Fibroblast of lung (primary cell): ENCODE measurements at regions not wholly inside any gene's neighbourhood (a gene's known extent, or its start where the extent isn't known, plus 50 kb on each side); places are given as distances from the start of the nearest gene placed in this dataset.
"Not testable (repeated sequence)": the region's sequence is repeated elsewhere in the genome, so short reads cannot be mapped to it uniquely, and the experiment has no call there.

ENCODE experiments used
- DNase-seq, 2 donors: peaks; one replicate each; pipeline versions ENCODE4 v3.0.0 to v3.0.0-alpha.2; 2010; ENCODE audit warnings: low read depth in 2 of 2
- H2AFZ ChIP-seq: 2 replicates; pipeline ENCODE4 v1.5.1; 2012; ENCODE audit warnings: low read length, control low read depth, inconsistent platforms
- H3K27ac ChIP-seq: 2 replicates; pipeline ENCODE4 v1.5.1; 2011; ENCODE audit warnings: low read length, control low read depth; ENCODE audit not compliant: insufficient read depth
- H3K27me3 ChIP-seq: 2 replicates; pipeline ENCODE4 v1.5.1; 2011; ENCODE audit warnings: mild to moderate bottlenecking, low read length; ENCODE audit not compliant: control insufficient read depth, insufficient read depth
- H3K36me3 ChIP-seq: 2 replicates; pipeline ENCODE4 v1.5.1; 2011; ENCODE audit warnings: low read length; ENCODE audit not compliant: control insufficient read depth, insufficient read depth
- H3K4me1 ChIP-seq: 2 replicates; pipeline ENCODE4 v1.5.1; 2011; ENCODE audit warnings: low read length; ENCODE audit not compliant: control insufficient read depth, insufficient read depth; ENCODE audit errors: extremely low read depth
- H3K4me2 ChIP-seq: 2 replicates; pipeline ENCODE4 v1.5.1; 2011; ENCODE audit warnings: low read length, control low read depth; ENCODE audit not compliant: insufficient read depth; ENCODE audit errors: extremely low read depth
- H3K4me3 ChIP-seq, 4 experiments: fragments of 200-600 bp in 1 of 4; sonication (generic) in 1 of 4; replicated peaks in 1 of 4; 2 replicates each; pipeline ENCODE4 v1.5.1; 2011 to 2016; ENCODE audit warnings: low read length in 4 of 4, low read depth in 3 of 4, mild to moderate bottlenecking in 3 of 4, control low read depth in 2 of 4, inconsistent platforms in 1 of 4, mixed read lengths in 1 of 4; ENCODE audit not compliant: insufficient read depth in 1 of 4; ENCODE audit errors: control extremely low read depth in 1 of 4
- H3K79me2 ChIP-seq: 2 replicates; pipeline ENCODE4 v1.5.1; 2012; ENCODE audit warnings: mild to moderate bottlenecking, low read length, inconsistent platforms; ENCODE audit not compliant: control insufficient read depth, insufficient read depth
- H3K9ac ChIP-seq: 2 replicates; pipeline ENCODE4 v1.5.1; 2011; ENCODE audit warnings: mild to moderate bottlenecking, low read length, control low read depth; ENCODE audit not compliant: insufficient read depth
- H3K9me3 ChIP-seq: 2 replicates; pipeline ENCODE4 v1.5.1; 2012; ENCODE audit warnings: low read depth, low read length; ENCODE audit not compliant: control insufficient read depth, insufficient read depth
- H4K20me1 ChIP-seq: 2 replicates; pipeline ENCODE4 v1.5.1; 2011; ENCODE audit warnings: low read length; ENCODE audit not compliant: control insufficient read depth, insufficient read depth; ENCODE audit errors: extremely low read depth
- CTCF ChIP-seq, 2 donors: IDR thresholded peaks in 1 of 2; conservative IDR thresholded peaks in 1 of 2; 1 replicate in 1 of 2; 2 replicates in 1 of 2; pipeline ENCODE4 v1.5.1; 2011 to 2012; ENCODE audit warnings: low read length in 2 of 2, control low read depth in 1 of 2, inconsistent platforms in 1 of 2, low read depth in 1 of 2, mild to moderate bottlenecking in 1 of 2
- EZH2 ChIP-seq: IDR thresholded peaks from 2 replicates; pipeline ENCODE4 v1.5.1; 2012; ENCODE audit warnings: low read length, control low read depth, mild to moderate bottlenecking; ENCODE audit errors: missing control alignments

GRCh38 chr18:1383465-1383864 lies 478.8 kb downstream of the ADCYAP1 start:
- no peaks in the 10 kb centered on the region for H3K9me3 ChIP-seq
- H3K27ac ChIP-seq, result no peak overlapping the region
- no peak overlapping the region for H3K9ac ChIP-seq
- TF ChIP-seq EZH2 (no peak), CTCF (conservative IDR thresholded peaks at IDR 0.05 in 1 of 2, IDR thresholded peaks at IDR 0.05 in 1 of 2; ENCODE audit: low read depth in 1 of 2, low read length in 2 of 2) (no peak)
- no peaks in the 10 kb centered on the region for H3K79me2 ChIP-seq
- no peaks in the 10 kb centered on the region for H3K27me3 ChIP-seq
- H3K4me2 ChIP-seq, result no peak overlapping the region
- no peaks in the 10 kb centered on the region for H3K4me1 ChIP-seq
- DNase-seq, result no peak
- H3K4me3 ChIP-seq, result no peak overlapping the region
- no peaks in the 10 kb centered on the region for H4K20me1 ChIP-seq
- H2AFZ ChIP-seq, result no peak overlapping the region
- H3K36me3 ChIP-seq, result no peaks in the 10 kb centered on the region

GRCh38 chr18:1388468-1388867 lies 483.8 kb downstream of the ADCYAP1 start:
- H3K27ac ChIP-seq, H3K9me3 ChIP-seq, H3K27me3 ChIP-seq, H3K4me3 ChIP-seq, H3K9ac ChIP-seq, H3K4me1 ChIP-seq, DNase-seq, H3K36me3 ChIP-seq, H4K20me1 ChIP-seq, H3K79me2 ChIP-seq, H2AFZ ChIP-seq, H3K4me2 ChIP-seq: not testable (repeated sequence)

GRCh38 chr18:1392046-1392445 lies 487.4 kb downstream of the ADCYAP1 start:
- H4K20me1 ChIP-seq, result no peaks in the 10 kb centered on the region
- no peaks in the 10 kb centered on the region for H3K4me1 ChIP-seq
- DNase-seq, result no peak
- no peak overlapping the region for H3K9ac ChIP-seq
- no peaks in the 10 kb centered on the region for H3K79me2 ChIP-seq
- TF ChIP-seq EZH2, result no peak
- no peak for TF ChIP-seq CTCF (conservative IDR thresholded peaks at IDR 0.05 in 1 of 2, IDR thresholded peaks at IDR 0.05 in 1 of 2; ENCODE audit: low read depth in 1 of 2, low read length in 2 of 2)
- no peaks in the 10 kb centered on the region for H3K9me3 ChIP-seq
- H3K27me3 ChIP-seq, result no peaks in the 10 kb centered on the region
- H3K4me2 ChIP-seq, result no peak overlapping the region
- H3K36me3 ChIP-seq, result no peaks in the 10 kb centered on the region
- no peak overlapping the region for H3K27ac ChIP-seq
- no peak overlapping the region for H3K4me3 ChIP-seq
- no peak overlapping the region for H2AFZ ChIP-seq
